GM18502 (cell line): ENCODE measurements at regions not wholly inside any gene's neighbourhood (a gene's known extent, or its start where the extent isn't known, plus 50 kb on each side); places are given as distances from the start of the nearest gene placed in this dataset.
"Not testable (repeated sequence)": the region's sequence is repeated elsewhere in the genome, so short reads cannot be mapped to it uniquely, and the experiment has no call there.

Source experiments
- ATAC-seq: cut with Tn5 transposase; IDR thresholded peaks from one replicate; pipeline ENCODE4 v1.9.1; 2021; ENCODE audit warnings: mild to moderate bottlenecking; ENCODE audit not compliant: unreplicated experiment, poor library complexity

- ATAC-seq: no peak
Measured at GRCh38 chr6:126723541-126724170, 383.7 kb downstream of the CENPW start.

DNA sequence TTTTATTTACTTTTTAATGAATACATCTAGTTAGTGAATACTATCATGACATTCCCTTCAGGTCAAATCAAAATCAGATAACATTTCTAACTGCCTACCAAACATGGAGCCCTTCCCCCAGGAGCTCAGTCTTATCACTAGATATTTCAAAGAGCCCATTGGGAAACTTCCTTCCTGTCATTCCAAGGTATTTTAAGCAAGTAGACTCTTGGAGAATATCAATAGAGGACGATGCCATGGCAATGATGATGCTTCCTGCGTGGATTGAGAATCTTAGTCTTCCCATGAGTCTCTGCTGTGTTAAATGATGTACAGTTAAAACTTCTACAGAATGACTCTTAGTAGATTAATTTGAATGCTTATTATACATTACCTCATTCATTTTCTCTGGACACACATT lies 384.9 kb downstream of the CENPW start:
- no peak for ATAC-seq

DNA sequence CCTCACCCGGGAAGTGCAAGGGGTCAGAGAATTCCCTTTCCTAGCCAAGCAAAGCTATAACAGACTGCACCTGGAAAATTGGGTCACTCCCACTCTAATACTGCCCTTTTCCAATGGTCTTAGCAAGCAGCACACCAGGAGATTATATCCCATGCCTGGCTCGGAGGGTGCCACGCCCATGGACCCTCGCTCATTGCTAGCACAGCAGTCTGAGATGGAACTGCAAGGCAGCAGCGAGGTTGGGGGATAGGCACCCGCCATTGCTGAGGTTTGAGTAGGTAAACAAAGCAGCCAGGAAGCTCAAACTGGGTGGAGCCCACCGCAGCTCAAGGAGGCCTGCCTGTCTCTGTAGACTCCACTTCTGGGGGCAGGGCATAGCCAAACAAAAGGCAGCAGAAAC lies 386.5 kb downstream of the CENPW start:
- not testable (repeated sequence) for ATAC-seq

- ATAC-seq: no peak
Measured at GRCh38 chr6:126738146-126738545, 380.3 kb upstream of the RSPO3 start.

DNA sequence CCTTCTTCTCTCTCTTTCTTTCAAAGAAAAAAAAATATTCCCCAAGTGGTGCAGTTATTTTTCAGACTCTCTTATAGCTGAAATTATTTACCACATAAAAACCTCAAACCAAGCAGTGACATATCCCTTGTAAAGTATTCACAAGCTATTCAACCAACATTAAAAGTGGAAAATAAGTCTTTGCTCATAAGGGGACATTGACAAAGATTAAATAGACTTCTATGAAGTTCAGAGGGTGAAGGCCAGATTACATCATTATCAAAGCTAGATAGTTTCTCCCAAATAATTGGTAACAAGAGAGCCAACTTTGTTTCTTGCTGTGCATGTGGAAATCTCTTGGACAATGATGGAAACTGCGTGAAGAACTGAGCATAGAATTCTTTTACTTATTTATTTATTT lies 379.8 kb upstream of the RSPO3 start:
- ATAC-seq: no peak

DNA sequence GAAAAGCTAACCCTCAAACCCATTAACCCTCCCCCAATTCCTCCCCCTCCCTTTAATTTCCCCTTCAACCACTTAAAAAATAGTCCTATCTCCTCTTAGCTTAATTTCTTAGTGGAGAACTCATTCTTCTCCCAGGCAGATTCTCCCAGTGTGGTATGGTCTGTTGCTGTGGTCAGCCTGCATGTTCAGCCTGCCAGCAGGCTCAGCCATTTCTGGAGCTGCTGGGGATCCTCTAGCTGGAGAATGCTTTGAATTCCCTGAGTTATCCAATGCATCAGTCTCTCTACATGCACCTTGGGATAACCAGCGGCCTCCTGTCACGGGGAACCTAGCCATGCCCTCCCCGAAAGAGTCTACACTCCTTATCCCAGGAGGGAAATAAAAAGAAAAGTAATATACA lies 375.4 kb upstream of the RSPO3 start:
- ATAC-seq: no peak

DNA sequence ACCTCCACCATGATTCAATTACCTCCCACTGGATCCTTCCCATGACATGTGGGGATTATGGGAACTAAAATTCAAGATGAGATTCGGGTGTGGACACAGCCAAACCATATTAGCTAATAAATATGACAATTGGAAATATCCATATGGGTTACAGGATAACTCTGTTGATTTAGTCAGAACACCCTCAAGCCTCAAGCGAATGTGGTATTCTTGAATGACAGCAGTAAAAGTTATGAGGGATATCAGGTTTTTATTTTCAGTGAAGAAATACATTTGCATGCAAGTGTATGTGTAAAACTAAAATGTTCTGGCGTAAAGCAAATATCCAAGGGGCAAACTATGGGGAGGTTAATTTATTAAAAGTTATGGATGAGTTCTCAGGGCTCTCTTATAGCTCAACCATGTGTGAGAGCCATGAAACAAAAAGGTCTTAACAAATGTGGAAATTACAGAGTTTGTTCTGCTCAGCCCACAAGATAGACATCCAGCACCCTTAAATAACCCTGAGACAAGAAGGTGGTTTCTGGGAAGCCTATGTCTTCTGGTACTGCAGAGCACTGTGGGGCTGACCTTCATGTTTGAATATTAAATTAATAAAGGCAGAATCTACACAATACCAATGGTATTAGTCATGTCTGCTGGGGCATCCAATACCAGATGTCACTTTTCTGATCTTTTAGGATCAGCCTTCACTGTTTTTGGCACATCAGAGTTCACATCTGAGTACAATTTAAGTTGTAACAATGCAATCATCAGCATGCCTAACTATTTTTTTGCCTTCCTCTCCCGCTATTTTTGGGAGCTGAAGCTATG lies 370.5 kb upstream of the RSPO3 start:
- ATAC-seq: no peak

GRCh38 chr6:126753606-126754005 lies 364.9 kb upstream of the RSPO3 start:
- ATAC-seq: no peak

GRCh38 chr6:126761854-126762253 lies 356.6 kb upstream of the RSPO3 start:
- ATAC-seq: no peak

DNA sequence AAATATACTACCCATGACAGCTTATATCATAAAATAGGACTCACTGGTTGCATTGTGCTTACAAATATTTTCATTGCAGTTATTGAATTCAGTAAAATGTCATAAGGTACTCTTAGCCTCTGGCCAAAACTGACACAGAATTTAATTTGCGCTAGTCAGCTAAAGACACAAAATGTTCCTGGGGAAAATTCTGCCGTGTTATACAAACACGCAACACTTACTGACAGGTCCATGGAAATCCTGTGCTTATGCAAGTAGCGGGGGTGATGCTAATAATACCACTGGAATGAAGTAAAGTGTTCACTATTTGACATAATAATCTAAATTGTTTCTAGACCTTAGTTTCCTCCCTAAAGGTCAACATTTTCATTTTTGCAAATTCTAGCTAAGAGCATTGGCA lies 354.4 kb upstream of the RSPO3 start:
- ATAC-seq: no peak

DNA sequence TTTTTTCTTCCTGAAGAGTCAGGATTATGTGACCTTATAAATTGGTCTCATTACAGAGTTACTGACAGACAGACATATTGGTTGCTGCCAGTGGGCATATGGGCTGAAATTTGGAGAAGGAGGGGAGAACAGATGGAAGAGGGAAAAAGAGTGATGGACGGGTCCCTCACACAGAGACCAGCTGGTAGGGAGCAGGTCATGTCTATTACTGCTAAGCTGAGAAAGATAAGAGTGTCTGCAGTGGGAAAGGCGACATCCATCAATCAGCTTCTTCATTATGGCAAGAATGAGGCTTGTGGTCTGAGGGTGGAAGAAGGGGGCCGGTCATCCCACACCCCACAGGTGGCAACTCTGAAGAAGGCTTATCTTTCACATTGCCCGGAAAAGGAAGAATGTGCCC lies 353.8 kb upstream of the RSPO3 start:
- ATAC-seq: no peak

DNA sequence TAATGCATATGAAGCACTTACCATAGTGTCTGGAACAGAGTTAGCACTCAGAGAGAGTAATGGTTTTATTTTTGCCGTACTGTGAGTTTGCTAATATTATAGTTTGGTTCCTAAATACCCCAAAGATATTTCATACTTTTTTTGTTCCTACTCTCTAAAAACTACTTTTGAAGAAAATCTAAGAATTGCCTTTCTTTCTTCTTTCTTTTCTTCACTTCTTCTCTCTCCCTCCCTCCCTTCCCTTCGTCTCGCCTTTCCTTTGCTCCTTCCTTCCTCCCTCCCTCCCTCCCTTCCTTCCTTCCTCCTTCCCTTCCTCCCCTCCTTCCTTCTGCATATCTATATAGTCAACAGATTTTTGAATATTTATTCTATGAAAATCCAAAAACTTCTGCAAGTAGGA lies 351.7 kb upstream of the RSPO3 start:
- ATAC-seq: no peak

DNA sequence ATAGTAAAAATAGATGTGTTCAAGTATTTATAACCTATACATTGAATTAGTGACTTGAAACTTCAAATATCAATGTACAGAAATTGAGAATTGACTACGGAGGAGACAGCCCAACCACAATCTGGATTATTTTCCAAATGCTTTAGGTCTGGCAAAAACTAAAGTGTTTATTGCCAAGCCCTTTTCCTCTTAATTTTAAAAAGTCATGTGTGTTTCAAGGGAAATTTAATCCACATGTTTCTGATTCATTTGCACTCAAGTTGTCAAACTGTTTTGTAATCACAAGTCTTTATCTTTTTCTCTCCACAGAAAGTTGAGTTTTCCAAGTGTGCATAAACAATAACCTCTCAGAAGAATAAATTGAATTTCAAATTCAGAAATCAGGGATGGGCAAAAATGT lies 350.8 kb upstream of the RSPO3 start:
- no peak for ATAC-seq

- ATAC-seq: no peak
Measured at GRCh38 chr6:126770176-126770575, 348.3 kb upstream of the RSPO3 start.

GRCh38 chr6:126773112-126773805 lies 345.2 kb upstream of the RSPO3 start:
- no peak for ATAC-seq

GRCh38 chr6:126779331-126779730 lies 339.1 kb upstream of the RSPO3 start:
- ATAC-seq: no peak

- ATAC-seq: no peak
Measured at GRCh38 chr6:126781582-126781981, 336.9 kb upstream of the RSPO3 start.

GRCh38 chr6:126784161-126784790 lies 334.2 kb upstream of the RSPO3 start:
- no peak for ATAC-seq

GRCh38 chr6:126786262-126786661 lies 332.2 kb upstream of the RSPO3 start:
- ATAC-seq: no peak

DNA sequence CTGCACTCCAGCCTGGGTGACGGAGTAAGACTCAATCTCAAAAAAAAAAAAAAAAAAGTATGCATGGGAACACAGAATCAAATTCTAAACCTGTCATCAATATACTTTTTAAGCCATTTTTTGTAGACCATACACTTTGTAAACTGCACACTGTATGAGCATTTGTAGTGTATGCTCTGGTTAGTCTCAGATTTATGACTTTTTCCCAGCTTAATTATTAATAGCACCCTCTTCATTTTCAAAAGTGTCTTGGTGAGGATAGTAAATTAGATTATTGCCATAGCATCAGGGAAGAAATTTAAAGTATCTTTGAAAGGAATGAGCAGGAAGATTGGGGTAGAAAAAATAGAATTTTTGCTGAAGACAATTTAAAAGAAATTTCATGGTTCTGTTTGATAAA lies 330.8 kb upstream of the RSPO3 start:
- ATAC-seq: no peak

DNA sequence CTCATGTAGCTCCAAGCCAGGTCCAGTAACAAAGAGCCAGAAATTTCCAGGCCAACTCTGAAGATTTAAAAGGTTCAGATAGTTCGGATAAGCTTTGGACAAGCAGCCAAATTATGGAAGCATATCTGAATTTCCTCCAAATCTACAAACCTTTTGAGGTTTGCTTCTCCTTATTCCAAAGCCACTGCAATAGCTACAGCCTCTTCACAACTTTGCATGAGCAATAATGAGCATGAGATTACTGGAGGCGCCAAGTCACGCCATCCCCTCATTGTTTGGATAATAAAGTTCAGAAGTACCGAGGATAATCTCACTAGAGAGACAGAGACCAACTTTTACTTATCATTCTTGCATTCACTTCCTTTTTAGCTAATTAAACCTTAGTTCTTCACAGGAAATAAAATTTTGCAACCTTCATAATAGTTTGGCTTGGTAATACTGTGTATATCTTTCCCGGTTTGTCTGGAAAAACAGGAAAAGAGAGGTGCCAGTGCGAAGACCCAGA lies 329.6 kb upstream of the RSPO3 start:
- no peak for ATAC-seq
